Brain microvascular endothelial cell (primary cell): ENCODE measurements at regions not wholly inside any gene's neighbourhood (a gene's known extent, or its start where the extent isn't known, plus 50 kb on each side); places are given as distances from the start of the nearest gene placed in this dataset.

ENCODE experiments used
- DNase-seq: peaks from one replicate; pipeline ENCODE4 v3.0.0-alpha.2; 2020
- H3K27ac ChIP-seq: fragments of 250-450 bp; sonication (Bioruptor Pico); 2 replicates; pipeline ENCODE4 v1.5.1; 2020; ENCODE audit warnings: mild to moderate bottlenecking, moderate library complexity
- H3K27me3 ChIP-seq: fragments of 250-450 bp; sonication (Bioruptor Pico); replicated peaks from 2 replicates; pipeline ENCODE4 v1.5.1; 2020; ENCODE audit warnings: mild to moderate bottlenecking
- H3K36me3 ChIP-seq: fragments of 250-450 bp; sonication (Bioruptor Pico); replicated peaks from 2 replicates; pipeline ENCODE4 v1.5.1; 2020; ENCODE audit warnings: mild to moderate bottlenecking
- H3K4me3 ChIP-seq: 2 replicates; pipeline ENCODE4 v1.5.1; 2011; ENCODE audit warnings: low read depth, mild to moderate bottlenecking, control low read depth, low read length, moderate library complexity
- in situ Hi-C: cut with HindIII; loops from 2 replicates; pipeline ENCODE4 v1.10.0; 2017; ENCODE audit warnings: low sequenced_read_pairs, low pct_ligation_motif_present
- TF ChIP-seq, protein P1 (sequence below): IDR thresholded peaks from 2 replicates; pipeline ENCODE4 v1.5.1; 2011; ENCODE audit warnings: low read depth, mild to moderate bottlenecking, moderate library complexity, low read length, control low read depth, inconsistent platforms; ENCODE audit errors: missing control alignments

DNA sequence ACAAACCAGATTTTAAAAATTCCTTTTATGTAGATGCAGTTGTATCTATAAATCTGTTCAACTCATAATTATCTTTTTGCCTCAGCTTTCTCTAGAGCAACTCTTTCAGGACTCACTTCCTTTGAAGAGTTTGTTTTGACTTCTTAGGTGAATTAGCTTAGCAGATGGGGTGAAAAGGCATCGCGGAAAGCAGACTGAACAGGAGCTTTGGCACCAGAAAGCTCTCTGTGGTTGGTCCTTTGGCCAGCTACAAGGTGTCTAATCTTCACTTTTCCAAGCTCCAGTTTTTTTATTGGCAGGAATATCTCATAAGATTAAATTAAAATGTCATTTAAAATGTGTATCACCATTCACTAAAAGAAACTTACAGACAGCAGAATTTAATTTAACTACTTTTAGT lies 60.6 kb upstream of the KLF12 start:
- Histone ChIP-seq H3K27ac (no peak overlapping the region), H3K4me3 (no peak overlapping the region), H3K27me3 (no peaks in the 10 kb centered on the region), H3K36me3 (no peaks in the 10 kb centered on the region)
- in situ Hi-C loops: no loop called here
- TF ChIP-seq, protein P1, sequence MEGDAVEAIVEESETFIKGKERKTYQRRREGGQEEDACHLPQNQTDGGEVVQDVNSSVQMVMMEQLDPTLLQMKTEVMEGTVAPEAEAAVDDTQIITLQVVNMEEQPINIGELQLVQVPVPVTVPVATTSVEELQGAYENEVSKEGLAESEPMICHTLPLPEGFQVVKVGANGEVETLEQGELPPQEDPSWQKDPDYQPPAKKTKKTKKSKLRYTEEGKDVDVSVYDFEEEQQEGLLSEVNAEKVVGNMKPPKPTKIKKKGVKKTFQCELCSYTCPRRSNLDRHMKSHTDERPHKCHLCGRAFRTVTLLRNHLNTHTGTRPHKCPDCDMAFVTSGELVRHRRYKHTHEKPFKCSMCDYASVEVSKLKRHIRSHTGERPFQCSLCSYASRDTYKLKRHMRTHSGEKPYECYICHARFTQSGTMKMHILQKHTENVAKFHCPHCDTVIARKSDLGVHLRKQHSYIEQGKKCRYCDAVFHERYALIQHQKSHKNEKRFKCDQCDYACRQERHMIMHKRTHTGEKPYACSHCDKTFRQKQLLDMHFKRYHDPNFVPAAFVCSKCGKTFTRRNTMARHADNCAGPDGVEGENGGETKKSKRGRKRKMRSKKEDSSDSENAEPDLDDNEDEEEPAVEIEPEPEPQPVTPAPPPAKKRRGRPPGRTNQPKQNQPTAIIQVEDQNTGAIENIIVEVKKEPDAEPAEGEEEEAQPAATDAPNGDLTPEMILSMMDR: no peak
- DNase-seq: no peak

DNA sequence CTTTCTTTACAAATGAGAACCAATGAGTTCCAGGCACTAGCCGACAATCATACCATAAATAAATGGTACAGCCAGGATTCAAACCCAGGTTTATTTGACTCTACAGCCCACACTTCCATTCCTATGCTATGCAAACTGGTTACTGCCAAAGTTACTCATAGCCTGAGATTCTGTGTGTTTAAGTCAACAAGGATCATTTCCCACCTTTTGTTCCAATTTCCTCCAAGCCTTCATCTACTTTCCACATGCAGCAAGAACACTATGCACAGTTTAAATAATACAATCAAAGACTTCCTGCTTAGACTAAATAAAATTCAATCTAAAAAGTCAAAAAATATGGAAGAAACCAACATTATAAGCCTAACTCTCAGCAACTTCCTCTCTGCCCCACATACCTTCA lies 59.2 kb upstream of the KLF12 start:
- Histone ChIP-seq H3K36me3 (no peaks in the 10 kb centered on the region), H3K27ac (no peak overlapping the region), H3K27me3 (no peaks in the 10 kb centered on the region), H3K4me3 (no peak overlapping the region)
- TF ChIP-seq, protein P1: no peak
- no peak for DNase-seq
- in situ Hi-C loops: no loop called here

DNA sequence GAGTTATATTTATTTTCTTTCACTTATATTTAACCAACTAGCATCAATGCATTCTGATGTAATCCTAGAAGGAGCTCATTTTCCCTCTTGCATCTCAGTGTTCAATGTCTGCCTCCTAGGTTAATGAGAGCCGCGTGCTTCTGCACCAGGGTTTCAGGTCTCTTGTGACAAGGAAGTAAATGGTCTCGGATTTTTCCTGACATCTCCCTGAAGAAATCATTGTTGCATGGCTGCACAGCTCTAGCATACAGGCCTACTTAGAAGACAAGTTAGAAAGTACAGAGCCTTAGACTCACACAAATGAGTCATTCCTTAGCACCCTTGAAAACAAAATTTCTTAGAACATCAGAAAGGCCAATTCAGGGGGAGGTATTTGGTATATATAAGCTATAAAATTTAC lies 57.2 kb upstream of the KLF12 start:
- TF ChIP-seq, protein P1: no peak
- Histone ChIP-seq H3K4me3 (no peak overlapping the region), H3K36me3 (no peaks in the 10 kb centered on the region), H3K27ac (no peak overlapping the region), H3K27me3 (no peaks in the 10 kb centered on the region)
- in situ Hi-C loops: no loop called here
- DNase-seq: no peak

DNA sequence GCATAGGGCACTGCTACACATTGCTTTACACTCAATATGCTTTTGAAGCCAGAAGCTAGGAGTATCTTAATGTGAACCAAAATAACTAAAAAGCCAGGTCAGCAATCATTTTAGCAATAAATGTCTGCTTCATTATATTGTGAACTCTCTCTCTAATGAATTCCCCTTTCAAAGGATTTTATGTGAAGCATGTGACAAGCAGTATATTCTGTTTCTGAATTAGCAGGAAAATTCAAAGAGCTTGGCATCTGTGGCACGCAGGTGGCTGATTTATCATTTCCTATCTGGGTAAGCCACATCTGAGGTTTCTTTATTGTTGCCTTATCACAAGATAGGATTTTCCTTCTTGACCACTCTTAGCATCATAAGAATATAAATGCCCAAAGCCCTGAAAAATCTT lies 56.8 kb upstream of the KLF12 start:
- no peak overlapping the region for H3K27ac ChIP-seq
- TF ChIP-seq, protein P1: no peak
- in situ Hi-C loops: no loop called here
- no peak overlapping the region for H3K4me3 ChIP-seq
- DNase-seq: no peak
- no peaks in the 10 kb centered on the region for H3K36me3 ChIP-seq
- no peaks in the 10 kb centered on the region for H3K27me3 ChIP-seq

DNA sequence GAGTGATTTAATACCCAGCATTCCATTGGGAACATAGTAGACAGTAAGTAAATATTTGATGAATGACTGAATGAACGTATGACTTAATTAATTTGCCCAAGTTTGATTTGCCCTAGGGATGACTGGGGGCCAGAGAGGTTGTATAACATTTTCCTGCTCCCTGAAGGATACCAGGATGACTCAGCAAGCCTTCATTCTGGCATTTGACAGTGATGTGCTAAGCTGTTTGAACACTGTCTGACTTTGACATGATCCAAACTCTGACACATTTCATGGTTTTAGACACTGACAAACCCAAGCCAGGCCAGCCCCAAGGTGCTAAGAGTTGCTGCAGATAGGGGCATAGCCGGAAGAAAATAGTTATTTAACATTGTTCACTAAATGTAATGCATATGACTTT lies 53.4 kb upstream of the KLF12 start:
- Histone ChIP-seq H3K4me3 (no peak overlapping the region), H3K27ac (no peak overlapping the region), H3K27me3 (no peaks in the 10 kb centered on the region), H3K36me3 (no peaks in the 10 kb centered on the region)
- TF ChIP-seq, protein P1: no peak
- peak; percentile 49 for DNase-seq
- in situ Hi-C loops: no loop called here

DNA sequence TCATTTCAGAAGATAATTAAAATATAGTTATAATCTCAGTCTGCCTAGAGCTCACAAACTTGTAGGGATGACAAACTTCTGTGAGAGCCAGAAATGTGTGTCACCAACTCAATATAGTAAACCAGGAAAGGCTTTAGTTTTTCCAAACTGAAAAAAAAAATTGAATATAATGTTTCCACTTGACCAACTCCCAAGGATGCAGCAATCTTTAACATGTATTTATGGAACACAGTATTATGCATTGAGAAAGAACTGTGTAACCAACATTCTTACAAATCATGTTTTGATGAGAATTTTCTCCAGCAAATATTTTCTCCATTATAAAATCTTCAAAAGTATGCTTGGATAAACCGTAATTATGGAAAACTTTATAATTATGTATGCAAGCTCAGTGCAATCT lies 50.1 kb upstream of the KLF12 start:
- TF ChIP-seq, protein P1: no peak
- no peak overlapping the region for H3K4me3 ChIP-seq
- no peak overlapping the region for H3K27ac ChIP-seq
- in situ Hi-C loops: no loop called here
- no peaks in the 10 kb centered on the region for H3K27me3 ChIP-seq
- no peak for DNase-seq
- H3K36me3 ChIP-seq: no peaks in the 10 kb centered on the region
